MCF 10A (cell line): ENCODE measurements at regions not wholly inside any gene's neighbourhood (a gene's known extent, or its start where the extent isn't known, plus 50 kb on each side); places are given as distances from the start of the nearest gene placed in this dataset.

Source experiments
- BruUV-seq: library from RNA; stranded (reverse); fragments of 400-500 nt; replicated peaks from 2 replicates; lab custom pipeline; 2021; lab: Mats Ljungman, UMichigan
- CTCF ChIA-PET: fragments of 300-600 bp; sonication (Branson Sonifier 250); formaldehyde crosslinking; extraction: SDS; loops from one replicate; lab custom pipeline; 2021; ENCODE audit warnings: antibody characterized with exemption, inconsistent platforms; lab: Yijun Ruan, JAX
- POLR2A ChIA-PET: fragments of 300-600, 350-650 bp; sonication (Branson Sonifier 250); formaldehyde crosslinking; extraction: SDS; loops from one replicate; lab custom pipeline; 2020; ENCODE audit warnings: antibody characterized with exemption, inconsistent platforms; lab: Yijun Ruan, JAX
- DNase-seq: peaks from one replicate; pipeline ENCODE4 v3.0.0-alpha.2; 2018; ENCODE audit not compliant: unreplicated experiment
- H3K27ac Mint-ChIP-seq: one replicate; pipeline ENCODE4 v1.8.0; 2022; ENCODE audit warnings: mild to moderate bottlenecking, low read depth, mixed read lengths; ENCODE audit not compliant: unreplicated experiment
- H3K27me3 Mint-ChIP-seq: one replicate; pipeline ENCODE4 v1.8.0; 2022; ENCODE audit warnings: mixed read lengths; ENCODE audit not compliant: insufficient read depth, unreplicated experiment
- H3K36me3 Mint-ChIP-seq: one replicate; pipeline ENCODE4 v1.8.0; 2022; ENCODE audit warnings: mild to moderate bottlenecking, moderate library complexity, mixed read lengths; ENCODE audit not compliant: insufficient read depth, unreplicated experiment
- H3K4me1 Mint-ChIP-seq: one replicate; pipeline ENCODE4 v1.8.0; 2022; ENCODE audit warnings: mixed read lengths; ENCODE audit not compliant: insufficient read depth, unreplicated experiment
- H3K4me3 Mint-ChIP-seq: one replicate; pipeline ENCODE4 v1.8.0; 2022; ENCODE audit warnings: mild to moderate bottlenecking, moderate library complexity, mixed read lengths; ENCODE audit not compliant: unreplicated experiment
- H3K9me3 Mint-ChIP-seq: one replicate; pipeline ENCODE4 v1.8.0; 2022; ENCODE audit warnings: mixed read lengths; ENCODE audit not compliant: unreplicated experiment
- intact Hi-C: fragments of 100-400 bp; cut with micrococcal nuclease; formaldehyde crosslinking; loops from 2 replicates; pipeline ENCODE4 v1.14.1; 2022
- TF ChIP-seq, protein P1 (sequence below): fragments of 200-600 bp; IDR thresholded peaks from one replicate; pipeline ENCODE4 v1.8.0; 2022; ENCODE audit warnings: antibody characterized with exemption, mild to moderate bottlenecking; ENCODE audit not compliant: unreplicated experiment

GRCh38 chr10:121245754-121246153, 352.5 kb downstream of the FGFR2 start:
- BruUV-seq, result no TSS peak
- H3K4me1 Mint-ChIP-seq, result peaks cover 5% of the 10 kb centered on the region
- H3K9me3 Mint-ChIP-seq, result no peaks in the 10 kb centered on the region
- H3K27ac Mint-ChIP-seq, result no peak overlapping the region
- intact Hi-C loops, result no loop called here
- H3K36me3 Mint-ChIP-seq, result no peaks in the 10 kb centered on the region
- CTCF ChIA-PET, result interaction anchor here (0.8 kb wide), 2 partner anchors 12 to 298 kb away, joined by 3 read pairs; no protein-coding TSS in a partner anchor
- POLR2A ChIA-PET, result interaction anchor here (0.9 kb wide), 1 partner anchor 450 kb away, joined by 3 read pairs; no protein-coding TSS in a partner anchor
- H3K27me3 Mint-ChIP-seq, result no peaks in the 10 kb centered on the region
- DNase-seq, result no peak
- H3K4me3 Mint-ChIP-seq, result no peak overlapping the region
- TF ChIP-seq, protein P1, sequence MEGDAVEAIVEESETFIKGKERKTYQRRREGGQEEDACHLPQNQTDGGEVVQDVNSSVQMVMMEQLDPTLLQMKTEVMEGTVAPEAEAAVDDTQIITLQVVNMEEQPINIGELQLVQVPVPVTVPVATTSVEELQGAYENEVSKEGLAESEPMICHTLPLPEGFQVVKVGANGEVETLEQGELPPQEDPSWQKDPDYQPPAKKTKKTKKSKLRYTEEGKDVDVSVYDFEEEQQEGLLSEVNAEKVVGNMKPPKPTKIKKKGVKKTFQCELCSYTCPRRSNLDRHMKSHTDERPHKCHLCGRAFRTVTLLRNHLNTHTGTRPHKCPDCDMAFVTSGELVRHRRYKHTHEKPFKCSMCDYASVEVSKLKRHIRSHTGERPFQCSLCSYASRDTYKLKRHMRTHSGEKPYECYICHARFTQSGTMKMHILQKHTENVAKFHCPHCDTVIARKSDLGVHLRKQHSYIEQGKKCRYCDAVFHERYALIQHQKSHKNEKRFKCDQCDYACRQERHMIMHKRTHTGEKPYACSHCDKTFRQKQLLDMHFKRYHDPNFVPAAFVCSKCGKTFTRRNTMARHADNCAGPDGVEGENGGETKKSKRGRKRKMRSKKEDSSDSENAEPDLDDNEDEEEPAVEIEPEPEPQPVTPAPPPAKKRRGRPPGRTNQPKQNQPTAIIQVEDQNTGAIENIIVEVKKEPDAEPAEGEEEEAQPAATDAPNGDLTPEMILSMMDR, result no peak

DNA sequence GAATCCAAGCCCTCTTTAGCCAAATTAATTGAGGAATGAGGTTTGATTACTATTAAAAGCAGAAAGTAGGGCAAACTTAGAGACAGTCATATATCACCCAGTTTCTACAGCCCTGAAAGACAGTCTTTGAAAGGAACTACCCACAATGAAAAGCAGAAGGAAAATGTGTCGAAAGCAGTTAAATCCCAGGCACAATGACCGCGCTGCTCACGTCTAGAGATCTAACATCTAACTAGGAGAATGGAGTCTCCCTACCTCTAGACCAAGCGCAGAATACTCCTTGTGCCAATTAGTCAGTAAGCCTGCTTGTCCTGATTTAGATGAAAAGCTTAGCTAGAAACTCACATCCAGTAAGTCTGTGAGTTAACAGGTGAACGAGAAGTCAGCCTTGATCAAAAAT, 350.0 kb downstream of the FGFR2 start:
- Mint-ChIP-seq H3K4me3 (no peak overlapping the region), H3K9me3 (no peaks in the 10 kb centered on the region), H3K27me3 (no peaks in the 10 kb centered on the region), H3K27ac (no peak overlapping the region), H3K36me3 (no peaks in the 10 kb centered on the region), H3K4me1 (peaks cover 5% of the 10 kb centered on the region)
- POLR2A ChIA-PET, result interaction anchor here (0.6 kb wide), 1 partner anchor 21 kb away, joined by 3 read pairs; no protein-coding TSS in a partner anchor
- CTCF ChIA-PET, result no interaction called here
- BruUV-seq, result no TSS peak
- TF ChIP-seq, protein P1, result no peak
- intact Hi-C loops, result no loop called here
- no peak for DNase-seq

DNA sequence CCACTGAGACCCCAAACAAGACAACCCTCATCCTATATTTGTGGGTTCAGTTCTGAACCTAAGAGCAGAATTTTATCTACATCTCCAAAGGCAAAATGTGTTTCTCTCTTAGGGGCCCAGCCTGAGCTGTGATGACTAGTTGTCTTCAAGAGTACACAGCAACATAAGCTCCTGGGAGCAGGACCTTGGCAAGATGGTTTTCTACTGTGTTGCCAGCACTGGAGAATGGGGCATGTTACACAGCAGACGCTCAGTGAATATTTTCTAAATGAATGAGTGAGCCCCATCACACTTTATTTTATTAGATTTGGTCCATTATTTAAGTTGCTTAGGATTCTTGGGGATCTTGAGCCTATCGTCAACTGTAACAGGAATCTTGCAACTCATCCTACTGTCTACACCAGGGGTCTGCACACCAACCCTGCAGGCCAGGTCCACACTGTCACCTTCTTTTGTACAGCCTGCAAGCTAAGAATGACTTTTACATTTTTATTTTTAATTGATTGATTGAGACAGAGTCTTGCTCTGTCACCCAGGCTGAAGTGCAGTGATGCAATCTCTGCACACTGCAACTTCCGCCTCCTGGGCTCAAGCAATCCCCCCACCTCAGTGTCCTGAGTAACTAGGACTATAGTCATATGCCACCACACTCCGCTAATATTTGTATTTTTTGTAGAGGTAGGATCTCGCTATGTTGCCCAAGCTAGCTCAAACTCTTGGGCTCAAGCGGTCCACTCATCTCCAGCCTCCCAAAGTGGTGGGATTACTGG, 347.1 kb downstream of the FGFR2 start:
- Mint-ChIP-seq H3K9me3 (peaks cover 8% of the 10 kb centered on the region), H3K4me3 (no peak overlapping the region), H3K27ac (no peak overlapping the region), H3K36me3 (no peaks in the 10 kb centered on the region), H3K27me3 (no peaks in the 10 kb centered on the region), H3K4me1 (no peaks in the 10 kb centered on the region)
- CTCF ChIA-PET, result interaction anchor here (0.5 to 1.1 kb wide), 3 partner anchors 8 to 357 kb away, joined by 3 to 5 read pairs (median 4); no protein-coding TSS in a partner anchor
- no peak for DNase-seq
- intact Hi-C loops, result no loop called here
- BruUV-seq, result no TSS peak
- POLR2A ChIA-PET, result interaction anchor here (1.6 kb wide), 1 partner anchor 9 kb away, joined by 4 read pairs; no protein-coding TSS in a partner anchor
- TF ChIP-seq, protein P1, result no peak

DNA sequence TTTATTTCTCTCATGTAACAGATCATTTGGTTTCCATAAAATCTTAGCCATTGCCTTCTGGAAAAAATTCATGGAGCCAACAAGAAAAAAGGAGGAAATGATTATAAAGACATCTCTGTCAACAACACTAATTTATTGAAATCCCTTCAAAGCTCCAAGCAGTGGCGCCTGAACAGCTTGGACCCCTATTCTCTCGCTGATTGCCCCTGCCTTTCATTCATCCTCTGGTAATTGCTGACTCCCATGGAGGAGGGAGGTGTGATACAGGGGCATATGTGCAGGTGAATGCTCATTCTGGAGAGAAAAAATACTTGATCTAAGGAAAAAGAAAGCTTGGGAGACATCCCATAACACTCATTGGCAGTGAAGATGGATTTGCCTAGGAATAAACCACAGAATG, 345.5 kb downstream of the FGFR2 start:
- no TSS peak for BruUV-seq
- Mint-ChIP-seq H3K4me1 (no peaks in the 10 kb centered on the region), H3K27ac (no peak overlapping the region), H3K36me3 (no peaks in the 10 kb centered on the region), H3K4me3 (no peak overlapping the region), H3K9me3 (peaks cover 8% of the 10 kb centered on the region), H3K27me3 (no peaks in the 10 kb centered on the region)
- TF ChIP-seq, protein P1, result no peak
- CTCF ChIA-PET, result interaction anchor here (0.8 kb wide), 1 partner anchor 480 kb away, joined by 5 read pairs; no protein-coding TSS in a partner anchor
- intact Hi-C loops, result no loop called here
- DNase-seq, result no peak
- POLR2A ChIA-PET, result interaction anchor here (1.1 to 1.2 kb wide), 2 partner anchors 9 to 33 kb away, joined by 3 to 4 read pairs; no protein-coding TSS in a partner anchor
